HG03354 (cell line): ENCODE measurements at regions not wholly inside any gene's neighbourhood (a gene's known extent, or its start where the extent isn't known, plus 50 kb on each side); places are given as distances from the start of the nearest gene placed in this dataset.
"Not testable (repeated sequence)": the region's sequence is repeated elsewhere in the genome, so short reads cannot be mapped to it uniquely, and the experiment has no call there.

Experiments used
- ATAC-seq: cut with Tn5 transposase; IDR thresholded peaks from one replicate; pipeline ENCODE4 v1.9.1; 2021; ENCODE audit warnings: mild to moderate bottlenecking; ENCODE audit not compliant: unreplicated experiment, poor library complexity, severe bottlenecking

DNA sequence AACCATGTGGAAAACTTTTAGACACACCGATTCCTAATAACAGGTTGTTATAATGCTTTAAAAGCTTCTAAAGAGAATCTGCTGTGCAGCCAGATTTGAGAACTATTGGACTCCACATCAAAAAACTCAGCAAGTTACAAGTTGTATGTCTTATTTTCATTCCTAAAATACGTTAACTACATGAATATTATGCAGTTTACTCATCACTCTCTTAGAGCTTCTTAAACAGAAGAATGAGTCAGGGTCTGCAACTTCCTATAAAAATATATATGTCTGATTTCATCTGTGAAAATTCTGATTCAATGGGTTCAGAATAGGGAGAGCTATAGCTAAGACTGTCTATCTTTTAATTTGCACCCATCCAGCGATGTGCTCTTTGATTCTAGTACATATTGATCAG is 244.2 kb upstream of the EPHA3 start:
- ATAC-seq = no peak

DNA sequence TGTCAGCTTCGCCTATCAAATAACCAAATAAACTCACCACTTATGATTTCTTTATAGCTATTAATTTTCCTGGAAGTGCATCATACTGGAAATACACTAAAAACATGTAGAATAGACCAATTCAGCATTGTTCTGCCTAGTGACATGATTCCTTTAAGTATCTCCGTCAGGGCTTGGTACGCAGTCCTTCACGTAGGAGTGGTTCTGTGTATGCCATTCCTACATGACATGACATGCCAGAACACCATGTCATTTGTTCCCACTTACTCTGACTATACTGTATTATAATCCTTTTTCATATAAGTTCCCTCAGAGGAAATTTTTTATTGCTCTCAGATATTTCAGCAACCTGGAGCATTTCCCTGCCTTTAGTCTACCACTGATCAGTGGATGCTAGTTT is 230.7 kb upstream of the EPHA3 start:
- no peak for ATAC-seq

DNA sequence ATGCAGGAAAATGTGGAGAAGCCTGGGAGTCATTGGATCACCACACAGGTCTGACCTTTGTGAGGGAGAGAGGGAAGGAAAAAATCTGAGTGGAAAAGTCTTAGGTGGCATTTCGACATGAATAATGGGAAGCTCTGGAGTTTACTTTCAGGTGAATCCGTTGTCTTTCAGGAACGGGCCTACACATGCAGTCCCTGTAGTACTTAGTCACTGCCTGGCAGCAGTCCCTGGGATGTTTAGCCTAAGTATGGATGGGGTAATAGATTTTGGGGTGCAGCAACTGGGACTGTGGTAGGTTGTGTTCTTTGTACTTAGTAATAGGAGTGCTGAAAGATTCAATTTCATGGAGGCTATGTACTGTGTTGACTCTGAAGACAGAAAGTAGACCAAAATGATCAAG is 227.5 kb upstream of the EPHA3 start:
- ATAC-seq = no peak

DNA sequence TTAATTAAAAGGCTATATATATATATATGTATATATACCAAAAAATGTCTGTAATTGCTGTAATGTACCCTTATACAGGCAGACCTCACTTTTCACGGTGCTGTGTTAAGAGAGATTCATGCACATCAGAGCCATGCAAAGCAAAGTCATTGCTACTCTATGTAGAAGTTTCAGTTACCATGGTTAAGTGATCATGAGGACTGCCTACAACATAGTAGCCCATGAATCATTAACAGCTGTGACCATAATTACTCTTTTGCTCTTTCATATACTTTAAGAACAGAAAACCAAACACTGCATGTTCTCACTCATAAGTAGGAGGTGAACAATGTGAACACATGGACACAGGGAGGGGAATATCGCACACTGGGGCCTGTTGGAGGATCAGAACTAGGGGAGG is 225.3 kb upstream of the EPHA3 start:
- ATAC-seq = peak; percentile 97

DNA sequence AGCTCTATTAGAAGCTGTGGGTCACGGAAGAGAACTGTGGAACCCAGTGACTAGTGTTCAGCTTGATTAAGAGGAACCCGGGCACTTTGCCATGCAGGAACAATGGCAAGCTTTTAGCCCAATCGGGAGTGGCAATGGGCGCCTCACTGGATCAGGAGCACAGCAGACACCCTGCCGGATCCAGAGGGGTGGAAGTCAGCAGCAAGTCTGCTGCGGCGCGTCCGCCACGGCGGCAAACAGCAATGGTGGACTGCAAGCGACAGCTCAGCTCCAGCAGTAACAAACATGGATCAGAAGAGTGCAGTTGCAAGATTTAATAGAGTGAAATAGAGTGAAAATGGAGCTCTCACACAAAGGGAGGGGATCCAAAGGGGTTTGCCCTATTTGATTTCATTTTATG is 220.8 kb upstream of the EPHA3 start:
- not testable (repeated sequence) for ATAC-seq

DNA sequence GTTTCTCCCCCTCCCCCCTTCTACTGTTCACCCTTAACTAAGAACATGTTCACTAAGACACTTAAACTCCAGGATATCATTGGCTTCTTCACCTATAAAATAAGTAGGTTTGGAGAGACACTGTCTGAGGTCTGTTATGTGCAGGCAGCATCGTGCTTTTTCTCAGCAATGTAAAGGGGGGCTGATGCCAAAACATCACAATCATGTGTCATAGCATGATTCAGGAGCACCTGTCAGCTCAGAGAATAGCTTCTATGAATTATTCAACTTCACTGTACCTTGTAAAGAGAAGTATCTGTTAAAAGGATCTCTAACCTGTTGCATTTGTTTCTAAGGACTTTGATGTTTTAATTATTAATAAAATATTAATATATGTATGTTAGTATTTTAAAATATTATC is 211.4 kb upstream of the EPHA3 start:
- ATAC-seq = no peak

DNA sequence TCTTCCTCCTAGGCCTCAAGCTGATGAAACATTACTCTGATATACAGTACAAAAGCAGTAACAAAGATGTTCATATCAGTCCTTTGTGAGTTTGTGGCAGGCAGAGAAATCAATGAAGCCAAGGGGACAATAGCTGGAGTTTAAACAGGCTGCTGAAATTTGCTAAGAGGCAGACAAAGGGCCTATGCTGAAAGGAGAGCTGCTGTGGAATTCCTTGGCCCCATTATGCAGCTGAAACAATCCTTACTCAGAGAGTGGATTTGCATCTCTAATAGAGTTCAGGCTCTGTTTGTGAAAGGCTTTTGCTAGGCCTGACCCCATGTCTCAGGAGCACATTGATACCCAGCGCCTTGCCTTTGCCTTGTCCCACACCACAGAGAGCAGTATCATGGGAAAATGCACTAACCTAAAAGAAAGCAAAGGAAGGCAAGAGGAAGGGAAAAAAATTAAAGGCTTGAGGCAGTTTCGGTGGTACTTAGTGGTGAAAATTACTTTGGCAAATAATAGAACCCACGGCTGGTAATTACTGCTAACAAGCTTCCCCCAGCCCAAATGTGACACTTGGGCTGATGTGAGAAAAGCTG is 195.0 kb upstream of the EPHA3 start:
- ATAC-seq = no peak

DNA sequence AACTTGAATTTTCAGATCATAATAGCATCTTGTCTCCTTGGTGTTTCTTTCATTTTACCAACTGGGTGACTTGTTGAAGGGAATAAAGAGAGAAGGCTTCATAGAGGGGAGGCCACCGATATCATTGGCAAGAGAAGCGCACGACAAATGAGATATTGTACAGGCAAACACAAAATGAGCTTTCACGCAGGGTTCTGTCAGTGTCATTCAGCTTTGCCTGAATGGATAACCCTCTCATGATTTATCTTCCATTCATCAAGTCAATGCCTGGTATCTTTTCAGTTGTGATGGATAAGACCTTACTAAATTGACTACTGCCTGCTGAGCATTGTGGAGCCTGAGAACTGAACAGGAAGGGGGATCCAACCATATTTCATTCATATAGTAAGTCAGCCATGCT is 188.6 kb upstream of the EPHA3 start:
- no peak for ATAC-seq

DNA sequence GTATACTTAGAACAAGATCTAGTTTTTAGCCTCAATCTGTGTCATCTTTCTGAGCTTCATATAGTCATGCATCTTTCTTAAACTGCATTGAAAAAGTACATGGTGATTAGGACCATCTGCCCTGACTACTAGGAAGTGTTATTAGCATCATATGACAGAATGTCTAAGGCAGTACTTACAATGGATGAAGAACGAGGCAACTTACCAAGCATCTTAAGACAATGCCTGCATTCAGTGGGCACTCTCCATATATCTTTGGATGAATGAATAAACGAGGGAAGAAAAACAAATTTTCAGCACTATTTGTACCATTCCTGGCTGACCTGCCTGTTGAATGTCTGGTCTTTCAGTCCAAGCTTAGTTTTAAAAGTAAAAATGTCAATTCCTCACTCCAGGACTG is 185.4 kb upstream of the EPHA3 start:
- no peak for ATAC-seq

DNA sequence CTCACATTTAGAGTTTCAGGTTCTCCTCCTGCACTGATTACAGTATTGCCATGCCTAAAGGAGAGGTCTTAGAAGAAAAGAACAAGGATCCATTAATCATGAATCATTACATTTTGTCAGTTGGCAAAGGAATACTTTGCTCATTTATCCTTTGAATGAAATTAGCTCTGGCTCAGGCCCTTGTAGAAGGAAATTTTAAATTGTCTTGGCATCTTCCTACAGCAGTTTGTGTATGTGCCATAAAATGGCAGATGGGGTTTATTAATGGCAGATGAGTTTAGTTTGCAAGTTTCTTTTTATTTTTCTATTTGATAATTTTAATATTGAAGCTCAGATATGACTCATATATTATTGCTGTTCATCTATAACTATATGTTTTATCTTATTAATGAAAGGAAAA is 181.2 kb upstream of the EPHA3 start:
- no peak for ATAC-seq

DNA sequence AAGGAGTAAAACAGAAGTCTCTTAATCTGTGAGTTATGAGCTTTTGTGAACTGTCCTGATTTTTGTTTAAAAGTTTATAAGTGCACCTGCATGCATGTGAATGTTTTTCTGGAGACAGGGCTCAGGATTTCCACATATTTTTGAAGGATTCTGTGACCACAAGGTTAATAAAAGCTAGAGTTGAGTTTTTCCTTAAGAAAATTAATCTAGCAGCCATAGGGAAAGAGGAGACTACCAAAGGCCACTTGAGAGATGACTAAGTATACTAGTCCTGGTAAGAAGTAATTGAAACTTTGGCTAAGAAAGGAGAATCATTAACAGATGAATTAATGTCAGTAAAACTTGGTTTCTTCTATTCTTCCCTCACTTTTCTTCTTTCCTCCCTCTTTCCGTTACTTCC is 176.8 kb upstream of the EPHA3 start:
- no peak for ATAC-seq

DNA sequence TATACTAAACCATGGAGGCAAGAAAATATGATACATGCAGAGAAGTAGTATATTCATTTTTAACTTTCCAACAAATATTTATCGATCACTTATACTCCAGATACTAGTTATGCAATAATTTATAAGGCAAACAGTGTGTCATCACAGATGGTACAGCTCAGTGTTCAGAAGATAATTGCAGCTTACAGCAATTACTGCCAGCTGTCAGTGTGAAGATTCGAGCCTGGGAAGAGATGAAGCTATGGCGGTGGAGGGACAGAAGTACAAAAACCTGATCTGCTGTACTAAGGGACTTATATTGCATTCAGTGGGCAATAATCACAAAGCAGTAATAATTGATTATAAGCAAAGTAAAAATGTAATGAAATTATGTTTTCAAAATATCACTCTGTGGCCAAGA is 170.6 kb upstream of the EPHA3 start:
- ATAC-seq = no peak

DNA sequence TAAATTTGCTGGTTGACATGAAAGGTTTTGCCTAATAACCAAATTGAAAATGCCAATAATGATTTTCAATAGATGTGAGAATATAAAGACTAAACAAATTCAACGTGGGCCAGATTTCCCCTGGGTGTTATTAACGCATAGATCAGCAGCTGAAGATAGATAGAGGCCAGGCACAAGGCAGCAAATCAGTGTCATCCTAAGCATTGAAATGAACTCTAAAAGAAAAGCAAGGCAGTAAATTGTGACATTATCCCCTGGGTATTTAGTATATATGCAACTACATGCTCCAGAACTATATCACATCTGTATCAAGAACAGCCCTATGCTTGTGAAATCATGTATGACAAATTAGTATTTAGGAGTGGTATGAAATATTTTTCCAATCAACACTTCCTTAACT is 167.1 kb upstream of the EPHA3 start:
- no peak for ATAC-seq

DNA sequence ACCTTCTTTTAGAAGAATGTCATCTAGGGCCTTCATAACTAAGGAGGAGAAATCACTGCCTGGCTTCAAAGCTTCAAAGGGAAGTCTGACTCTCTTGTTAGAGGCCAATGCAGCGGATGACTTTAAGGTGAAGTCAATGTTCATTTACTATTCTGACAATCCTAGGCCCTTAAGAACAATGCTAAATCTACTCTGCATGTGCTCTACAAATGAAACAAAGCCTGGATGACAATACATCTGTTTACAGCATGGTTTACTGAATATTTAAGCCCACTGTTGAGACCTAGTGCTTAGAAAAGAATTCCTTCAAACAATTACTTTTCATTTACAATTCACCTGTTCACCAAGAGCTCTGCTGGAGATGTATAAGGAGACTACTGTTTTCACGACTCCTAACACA is 160.4 kb upstream of the EPHA3 start:
- ATAC-seq = no peak

DNA sequence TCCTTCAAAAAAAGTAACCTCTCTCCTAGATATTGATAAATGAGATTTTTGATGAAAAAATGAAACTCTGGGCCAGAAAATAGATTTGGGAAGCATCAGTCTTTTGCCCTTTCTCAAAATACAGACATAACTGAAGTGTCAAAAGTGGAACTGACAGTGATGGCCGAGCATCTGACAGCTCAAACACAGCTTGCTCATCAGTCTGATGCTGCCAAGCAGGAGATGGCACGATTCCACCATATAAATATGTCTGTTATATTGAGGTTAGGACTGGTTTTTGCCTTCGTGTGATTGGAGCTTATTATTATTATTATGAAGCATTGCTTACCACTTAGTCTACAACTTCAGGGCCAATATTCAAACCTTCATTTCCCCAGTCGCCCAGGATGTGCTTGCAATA is 152.6 kb upstream of the EPHA3 start:
- no peak for ATAC-seq

DNA sequence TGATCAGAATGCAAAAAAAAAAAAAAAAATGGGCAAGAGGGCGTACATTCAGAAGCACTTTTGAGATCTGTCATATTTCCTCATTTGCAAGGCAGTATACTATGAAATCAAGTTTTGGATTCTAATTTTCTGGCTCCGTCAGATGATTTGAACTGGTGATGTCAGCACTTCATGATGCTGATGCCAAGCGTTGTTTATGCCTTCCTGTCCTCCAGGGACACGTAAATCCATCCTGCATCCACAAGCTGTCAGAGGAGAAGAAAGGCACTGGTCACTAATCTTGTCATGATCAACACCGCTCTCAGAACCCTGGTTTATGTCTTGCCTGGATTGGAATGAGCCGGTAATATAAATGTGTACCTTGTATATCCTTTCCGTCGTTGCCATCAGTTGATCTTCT is 152.1 kb upstream of the EPHA3 start:
- ATAC-seq = no peak

DNA sequence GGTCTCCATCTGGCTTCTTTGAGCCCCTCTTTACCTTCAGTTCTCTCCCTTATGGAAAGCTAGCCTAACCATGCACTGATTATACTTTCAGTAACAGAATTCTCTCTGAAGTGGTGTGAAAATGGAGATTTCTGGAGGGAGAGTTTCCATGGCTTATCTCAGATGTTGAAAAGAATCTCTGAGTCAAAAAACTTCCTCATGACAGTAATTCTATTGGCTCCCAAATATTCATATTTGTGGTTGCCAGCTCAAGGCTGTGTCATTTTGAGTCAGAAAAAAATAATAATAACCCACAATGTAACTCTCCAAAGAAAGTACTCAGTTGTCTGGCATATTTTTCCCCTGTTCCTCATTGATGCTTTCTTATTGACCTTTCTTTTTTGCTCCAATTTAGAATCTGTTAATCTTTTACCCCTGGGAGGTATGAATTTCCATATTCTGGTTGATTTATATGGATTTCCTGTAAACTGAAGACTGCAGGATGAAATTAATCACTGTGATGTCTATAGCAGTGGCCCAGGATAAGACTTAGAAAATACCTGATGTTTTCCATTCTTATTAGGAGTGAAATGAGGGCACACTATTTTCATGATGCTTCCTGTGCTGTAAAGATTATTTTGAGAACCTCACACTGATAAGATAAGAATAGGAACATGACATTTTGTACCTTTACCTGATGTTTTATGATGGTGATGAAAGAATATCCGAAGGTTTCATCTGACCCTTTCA is 149.5 kb upstream of the EPHA3 start:
- ATAC-seq = no peak

DNA sequence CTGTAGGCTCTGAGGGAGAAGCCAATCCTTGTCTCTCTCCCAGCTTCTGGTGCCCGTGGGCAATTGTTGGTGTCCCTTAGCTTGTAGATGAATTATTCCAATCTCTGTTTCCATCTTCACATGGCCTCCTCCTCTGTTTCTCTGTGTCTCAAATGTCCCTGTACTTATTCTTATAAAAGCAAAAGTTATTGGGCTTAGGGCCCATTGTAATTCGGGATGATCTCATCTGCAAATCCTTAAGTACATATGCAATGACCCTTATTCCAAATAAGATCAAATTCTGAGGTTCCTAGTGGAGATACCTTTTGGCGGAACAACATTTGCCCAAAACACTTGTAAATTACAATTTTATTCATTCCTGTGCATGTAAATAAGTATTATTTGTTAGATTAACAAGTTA is 147.4 kb upstream of the EPHA3 start:
- no peak for ATAC-seq

DNA sequence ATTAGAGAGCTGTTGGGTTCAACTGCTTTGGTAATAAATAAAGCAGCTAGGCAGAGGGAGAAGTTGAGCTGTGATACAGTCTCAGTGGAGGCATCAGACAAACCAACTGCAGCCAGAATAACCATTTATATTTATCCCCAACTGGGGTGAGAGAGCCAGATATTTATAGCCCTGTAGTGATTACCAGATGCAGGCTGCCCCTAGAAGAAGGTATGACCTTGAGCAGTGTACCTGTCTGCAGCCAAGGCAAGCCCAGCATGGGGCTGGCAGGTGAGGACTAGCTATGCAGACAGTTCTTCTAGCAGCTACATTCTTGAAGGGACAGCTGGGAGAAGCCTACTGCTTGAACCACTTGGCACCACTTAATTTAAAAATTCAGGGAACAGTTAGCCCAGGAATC is 144.4 kb upstream of the EPHA3 start:
- ATAC-seq = no peak

DNA sequence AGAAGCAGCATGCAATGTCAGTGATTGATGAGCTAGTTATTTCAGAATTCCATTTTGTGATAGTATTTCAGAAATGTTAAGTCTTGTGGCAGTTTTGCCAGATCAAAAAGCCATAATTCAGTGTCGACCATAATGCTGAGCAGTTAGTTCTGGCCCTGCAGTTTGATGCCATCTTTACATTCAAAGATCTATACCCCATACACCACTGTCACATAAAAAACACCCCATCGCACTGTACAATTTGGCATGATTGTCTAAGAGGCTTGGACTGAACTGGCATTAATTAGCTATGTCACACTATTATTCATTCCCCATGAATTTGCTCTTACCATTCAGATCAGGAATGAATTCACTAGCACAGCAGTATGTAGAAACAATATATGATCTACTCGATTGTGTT is 127.7 kb upstream of the EPHA3 start:
- ATAC-seq = no peak

DNA sequence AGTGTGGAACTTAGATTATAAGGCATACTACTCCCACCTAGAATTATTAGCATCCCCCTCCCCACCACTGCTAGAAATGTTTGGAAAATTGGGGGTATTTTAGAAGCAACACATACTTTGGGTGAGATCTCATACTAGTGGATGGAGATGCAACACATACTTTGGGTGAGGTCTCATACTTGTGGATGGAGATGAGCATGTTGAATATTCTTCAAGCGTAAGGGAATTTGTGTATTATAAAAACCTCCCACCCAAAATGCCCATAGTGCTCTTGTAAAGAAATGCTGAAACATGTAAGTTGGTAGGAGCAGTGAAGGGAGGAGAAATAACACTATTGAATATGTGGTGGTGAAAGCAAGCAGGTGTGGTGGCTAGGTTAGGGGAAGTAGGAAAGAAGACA is 124.0 kb upstream of the EPHA3 start:
- ATAC-seq = no peak

DNA sequence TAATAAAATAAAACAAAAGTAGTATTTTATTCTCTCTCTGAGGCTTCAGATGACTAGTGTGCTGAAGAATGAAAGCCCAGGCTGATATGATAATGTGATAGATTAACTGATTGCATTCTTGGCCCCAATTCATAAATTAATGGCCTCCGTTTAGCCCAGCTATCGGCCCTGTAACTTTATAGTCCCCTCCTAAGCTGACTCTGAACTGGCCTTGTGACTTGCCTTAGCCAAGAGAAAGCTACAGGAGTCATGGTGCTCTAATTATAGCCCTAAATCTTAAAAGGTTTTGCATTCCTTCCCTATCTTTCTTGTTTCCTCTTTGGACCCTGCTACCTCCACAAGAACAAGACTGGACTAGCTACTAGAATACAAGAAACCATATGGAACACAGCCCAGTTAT is 123.2 kb upstream of the EPHA3 start:
- ATAC-seq = no peak
